Fibroblast of pulmonary artery (primary cell): ENCODE measurements at regions not wholly inside any gene's neighbourhood (a gene's known extent, or its start where the extent isn't known, plus 50 kb on each side); places are given as distances from the start of the nearest gene placed in this dataset.

Source experiments
- DNase-seq: peaks from one replicate; pipeline ENCODE4 v3.0.0-alpha.2; 2010; ENCODE audit warnings: low read depth
- H3K4me3 ChIP-seq: replicated peaks from 2 replicates; pipeline ENCODE4 v1.5.1; 2011; ENCODE audit warnings: low read depth, mild to moderate bottlenecking, control low read depth, low read length, moderate library complexity
- CTCF ChIP-seq: IDR thresholded peaks from 2 replicates; pipeline ENCODE4 v1.5.1; 2011; ENCODE audit warnings: mild to moderate bottlenecking, control low read depth, low read length, inconsistent platforms; ENCODE audit errors: missing control alignments

GRCh38 chr4:83172371-83172770 is 57.8 kb upstream of the PLAC8 start:
- no peak for TF ChIP-seq CTCF
- no peak overlapping the region for H3K4me3 ChIP-seq
- no peak for DNase-seq

- no peak overlapping the region for H3K4me3 ChIP-seq
- DNase-seq: peak; percentile 77
Measured at GRCh38 chr4:83171436-83172039, 57.0 kb upstream of the PLAC8 start.

GRCh38 chr4:83170952-83171399 is 56.4 kb upstream of the PLAC8 start:
- TF ChIP-seq CTCF: no peak
- H3K4me3 ChIP-seq: no peak overlapping the region
- DNase-seq: peak; percentile 8

More at GRCh38 chr4:83171436-83172039, 57.0 kb upstream of the PLAC8 start:
- TF ChIP-seq CTCF: no peak
